Colon (tissue), 2 donors: ENCODE measurements at regions not wholly inside any gene's neighbourhood (a gene's known extent, or its start where the extent isn't known, plus 50 kb on each side); places are given as distances from the start of the nearest gene placed in this dataset.
"Not testable (repeated sequence)": the region's sequence is repeated elsewhere in the genome, so short reads cannot be mapped to it uniquely, and the experiment has no call there.

Source experiments
- FAIRE-seq: peaks from 2 replicates; lab custom pipeline; 2012; peaks lifted over from hg19 to GRCh38; lab: Jason Lieb, UNC
- donor health status: control.
- donor health status: control.

DNA sequence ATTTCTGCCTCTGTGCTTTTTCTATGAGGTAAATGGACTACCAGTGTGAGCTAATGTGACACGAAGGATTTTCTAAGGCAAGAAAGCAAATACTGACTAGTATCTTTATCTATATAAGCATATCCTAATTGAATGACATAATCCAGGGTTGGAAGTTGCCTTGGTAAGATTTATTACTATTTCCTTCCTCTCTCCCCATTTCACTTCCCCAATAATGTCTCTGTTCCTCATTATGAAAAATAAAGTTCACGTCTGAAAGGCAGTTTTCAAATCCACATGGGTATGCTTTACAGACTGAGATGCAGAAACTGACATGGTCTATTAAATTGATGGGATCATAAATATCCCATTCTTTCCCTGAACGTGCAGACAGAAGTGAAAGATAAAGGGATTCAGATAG, 86.0 kb downstream of the DTWD1 start:
- no peak for FAIRE-seq

DNA sequence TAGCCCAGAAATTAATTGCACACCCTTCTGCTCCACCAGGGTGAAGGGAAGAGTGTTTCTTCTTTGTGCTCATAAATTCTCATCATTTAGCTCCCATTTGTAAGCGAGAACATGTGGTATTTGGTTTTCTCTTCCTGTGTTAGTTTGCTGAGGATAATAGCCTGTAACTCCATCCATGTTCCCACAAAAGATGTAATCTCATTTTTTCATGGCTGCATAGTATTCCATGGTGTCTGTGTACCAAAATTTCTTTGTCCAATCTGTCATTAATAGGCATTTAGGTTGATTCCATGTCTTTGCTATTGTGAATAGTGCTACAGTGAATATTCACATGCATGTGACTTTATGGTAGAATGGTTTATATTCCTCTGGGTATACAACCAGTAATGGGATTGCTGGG, 86.8 kb downstream of the DTWD1 start:
- no peak for FAIRE-seq

DNA sequence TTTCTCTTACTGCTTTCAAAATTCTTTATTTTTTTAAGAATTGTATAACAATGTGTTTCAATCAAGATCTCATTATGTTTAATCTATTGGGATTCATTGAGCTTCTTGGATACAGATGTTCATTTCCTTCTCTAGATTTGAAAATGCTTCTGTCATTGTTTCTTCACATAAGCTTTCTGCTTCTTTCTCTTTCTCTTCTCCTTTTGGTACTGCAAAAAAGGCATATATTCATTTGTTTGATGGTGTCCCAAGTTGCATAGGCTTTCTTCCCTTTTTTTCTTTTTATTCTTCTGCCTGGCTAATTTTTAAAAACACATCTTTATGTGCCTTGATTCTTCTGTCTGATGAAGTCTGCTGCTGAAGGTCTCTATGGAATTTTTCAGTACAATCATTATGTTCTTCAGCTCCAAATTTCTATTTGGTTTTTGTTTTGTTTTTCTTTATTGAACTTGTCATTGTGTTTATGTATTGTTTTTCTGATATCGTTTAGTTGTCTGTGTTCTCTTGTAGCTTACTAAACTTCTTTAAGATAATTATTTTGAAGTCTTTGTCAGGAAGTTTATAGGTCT, 88.9 kb downstream of the DTWD1 start:
- no peak for FAIRE-seq

DNA sequence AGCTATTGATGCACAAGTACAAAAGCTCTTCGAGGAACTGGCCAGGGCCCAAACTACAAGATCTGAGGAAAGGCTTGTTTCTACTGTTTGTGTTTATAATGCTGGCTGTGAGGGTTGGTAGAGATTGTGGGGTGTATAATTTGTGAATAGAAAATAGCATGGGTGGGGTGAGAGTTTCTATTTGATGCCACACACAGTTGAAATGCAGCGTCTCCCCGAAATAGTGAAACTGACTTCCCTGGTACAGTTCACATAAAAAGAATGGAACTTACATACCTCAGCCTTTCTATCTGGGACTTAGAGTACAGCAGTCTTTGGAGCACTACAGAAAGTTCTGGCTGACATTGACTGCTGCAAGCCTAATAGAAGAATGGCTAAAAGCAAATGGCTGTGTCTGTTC, 91.3 kb downstream of the DTWD1 start:
- no peak for FAIRE-seq

DNA sequence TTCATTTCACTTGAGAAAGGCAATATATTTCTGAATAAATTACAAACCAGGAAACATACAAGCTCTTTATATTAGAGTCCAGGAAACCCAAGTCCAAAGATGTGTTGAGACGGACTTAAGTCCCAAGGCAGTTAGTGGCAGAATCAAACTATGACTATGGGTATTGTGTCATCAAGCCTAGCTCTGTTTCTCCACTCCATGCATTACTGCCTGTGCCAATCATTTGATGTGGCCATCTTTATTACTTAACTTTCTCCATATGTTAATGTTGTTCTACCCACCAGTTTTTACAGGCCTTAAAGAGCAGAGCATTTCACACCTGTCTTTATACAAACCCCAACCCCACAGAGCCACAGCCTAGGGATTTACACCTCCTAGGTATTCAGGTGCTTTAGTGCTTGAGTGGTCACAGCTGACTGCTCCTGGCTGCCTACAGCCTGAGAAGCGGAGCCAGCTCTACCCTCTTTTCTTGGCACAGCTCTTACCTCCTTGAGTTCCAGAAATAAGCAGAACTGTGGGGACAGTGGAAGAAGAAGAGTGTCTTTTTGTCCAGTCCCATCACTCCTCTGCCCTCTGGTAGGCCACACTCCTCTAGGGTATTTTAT, 92.1 kb downstream of the DTWD1 start:
- no peak for FAIRE-seq

DNA sequence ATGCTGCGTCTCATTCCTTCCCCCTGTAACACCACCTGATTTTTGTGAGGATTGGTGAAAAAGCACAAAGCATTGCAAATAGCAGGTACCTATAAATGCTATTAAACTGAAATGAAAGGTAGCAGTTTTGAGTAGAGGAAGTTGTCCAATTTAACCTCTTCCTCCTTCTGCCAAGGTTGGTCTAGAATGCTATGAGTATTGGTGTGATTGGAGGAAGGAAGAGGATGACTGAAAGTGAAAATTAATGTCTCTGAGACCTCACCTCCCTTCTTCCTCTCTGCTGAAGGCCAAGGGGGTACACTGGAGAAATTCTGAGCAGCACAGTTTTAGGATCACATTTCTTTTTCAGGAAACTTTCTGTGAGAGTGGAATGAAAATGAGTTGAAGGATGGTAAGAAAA, 94.4 kb downstream of the DTWD1 start:
- FAIRE-seq, result no peak

DNA sequence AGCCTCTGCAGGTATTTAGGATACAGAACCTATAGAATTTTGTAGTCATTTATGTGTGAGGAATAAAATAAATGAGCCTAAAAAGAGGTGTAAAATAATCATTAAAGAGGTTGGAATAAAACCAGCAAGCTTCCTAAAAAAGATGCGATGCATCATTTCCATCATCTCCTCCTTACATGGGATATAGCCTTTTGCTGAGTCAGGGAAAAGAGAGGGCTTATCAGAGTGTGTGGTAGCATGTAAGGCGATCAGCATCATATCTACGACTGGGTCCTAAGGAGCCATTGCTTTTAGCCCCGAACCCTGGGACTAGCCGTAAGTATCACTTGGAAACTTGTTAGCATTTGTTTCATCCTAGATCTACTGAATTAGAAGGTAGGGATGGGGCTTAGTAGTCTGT, 94.9 kb downstream of the DTWD1 start:
- FAIRE-seq, result no peak

DNA sequence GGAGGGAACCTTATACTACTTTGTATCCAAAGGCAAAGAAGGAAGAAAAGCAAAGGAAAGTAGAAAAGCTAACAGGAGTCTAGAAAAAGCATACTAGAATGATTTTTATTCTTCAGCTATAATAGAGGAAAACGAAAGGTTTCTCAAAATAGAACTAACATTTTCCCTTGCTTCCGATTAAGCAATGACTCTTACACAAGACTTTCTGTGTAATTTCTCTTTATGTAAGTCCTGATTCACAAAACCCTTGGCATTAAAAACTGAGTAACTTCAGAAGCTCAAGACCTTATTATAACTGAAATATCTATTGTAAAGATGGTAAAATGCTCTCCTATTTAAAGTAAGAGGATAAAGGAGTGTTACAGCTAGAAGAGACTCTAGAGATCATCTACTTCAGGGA, 97.4 kb downstream of the DTWD1 start:
- FAIRE-seq, result no peak

DNA sequence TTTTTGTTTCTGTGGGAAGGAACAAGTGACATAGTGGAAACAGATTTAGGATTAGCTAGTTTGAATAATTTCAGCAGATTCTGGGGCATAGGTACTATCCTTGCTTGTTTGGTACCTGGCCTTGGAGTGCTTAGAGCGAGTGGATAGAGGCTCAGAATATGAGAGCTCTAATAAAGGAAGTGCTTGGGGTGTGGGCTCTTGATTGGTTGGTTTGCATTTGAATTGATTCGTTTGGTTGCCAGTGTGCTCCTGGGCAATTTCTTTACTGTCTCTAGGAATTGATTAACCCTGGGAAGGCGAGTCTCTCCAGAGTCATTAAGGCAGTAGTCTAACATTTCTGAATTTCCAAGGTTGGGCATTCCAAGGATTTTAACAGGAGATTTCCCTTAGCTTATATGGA, 98.0 kb downstream of the DTWD1 start:
- FAIRE-seq, result no peak

DNA sequence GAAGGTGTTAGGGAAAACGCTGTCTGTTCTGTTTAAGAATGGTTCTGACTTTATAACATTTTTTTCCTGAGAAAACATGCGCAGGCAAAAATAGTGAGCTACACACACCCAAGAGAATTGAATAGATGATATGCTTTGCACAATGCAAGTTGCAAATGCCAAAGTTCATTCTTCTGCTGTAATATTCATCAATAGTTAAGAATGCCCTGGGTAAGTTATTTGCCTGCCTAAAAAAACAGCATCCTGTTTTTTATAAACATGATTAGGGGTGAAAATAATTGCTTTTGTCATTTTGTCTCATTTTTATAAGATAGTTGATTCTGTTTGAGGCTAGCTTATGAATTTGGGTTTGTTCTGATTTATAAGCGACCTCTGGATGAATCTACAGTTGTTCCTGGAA, 99.4 kb downstream of the DTWD1 start:
- FAIRE-seq, result no peak

DNA sequence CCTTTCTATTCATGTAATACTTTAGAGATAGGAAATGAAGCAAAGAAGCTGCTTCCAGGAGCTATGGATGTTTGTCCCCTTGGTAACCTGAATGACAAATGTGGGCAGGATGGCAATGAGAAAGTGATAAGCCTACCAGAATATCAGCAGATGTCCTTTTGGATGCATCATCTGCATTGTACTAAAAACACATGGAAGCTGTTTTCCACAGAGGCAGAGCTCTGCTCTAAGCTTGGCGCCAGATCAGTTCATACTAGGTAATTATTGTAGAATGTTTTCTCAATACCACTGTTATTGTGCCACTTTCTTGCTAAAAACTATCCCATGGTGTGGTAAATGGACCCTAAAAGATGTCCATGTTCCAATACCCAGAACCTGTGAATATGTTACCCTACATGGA, 100.2 kb downstream of the DTWD1 start:
- FAIRE-seq, result no peak

DNA sequence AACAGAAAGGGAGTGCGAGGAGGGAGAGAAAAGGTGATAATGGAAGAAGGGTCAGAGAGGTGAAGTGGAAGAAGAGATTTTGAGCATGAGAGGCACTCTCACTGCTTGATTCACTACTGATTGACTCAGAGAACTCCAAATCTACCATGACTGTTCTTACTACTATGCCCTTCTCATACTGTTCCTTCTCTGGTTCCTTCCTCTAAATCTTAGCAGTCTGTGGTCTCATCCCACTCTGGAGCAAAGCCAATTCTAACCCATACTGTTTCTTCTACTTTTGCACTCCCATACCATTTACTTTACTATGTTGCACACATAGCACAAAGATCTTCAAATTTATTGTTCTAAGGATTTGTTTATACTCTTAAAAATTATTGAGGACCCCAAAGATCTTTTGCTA, 100.8 kb downstream of the DTWD1 start:
- FAIRE-seq, result no peak

DNA sequence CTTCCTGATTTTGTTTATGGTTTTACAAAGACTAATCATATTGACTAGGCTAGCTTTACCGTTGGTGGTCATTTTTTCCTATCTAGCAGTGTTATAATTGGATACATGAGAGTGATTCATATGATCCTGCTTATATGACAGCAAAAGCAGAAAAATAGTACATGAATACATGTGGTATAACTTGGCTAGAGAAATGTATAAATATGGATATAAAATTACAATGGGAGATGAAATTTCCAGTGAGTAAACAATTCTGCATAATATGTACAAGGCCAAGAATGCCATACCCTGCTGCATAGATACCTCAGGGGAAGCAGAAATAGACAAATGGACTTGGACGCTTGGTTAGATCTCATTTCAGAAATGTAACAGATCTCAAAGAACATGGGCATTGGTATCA, 103.1 kb downstream of the DTWD1 start:
- no peak for FAIRE-seq

DNA sequence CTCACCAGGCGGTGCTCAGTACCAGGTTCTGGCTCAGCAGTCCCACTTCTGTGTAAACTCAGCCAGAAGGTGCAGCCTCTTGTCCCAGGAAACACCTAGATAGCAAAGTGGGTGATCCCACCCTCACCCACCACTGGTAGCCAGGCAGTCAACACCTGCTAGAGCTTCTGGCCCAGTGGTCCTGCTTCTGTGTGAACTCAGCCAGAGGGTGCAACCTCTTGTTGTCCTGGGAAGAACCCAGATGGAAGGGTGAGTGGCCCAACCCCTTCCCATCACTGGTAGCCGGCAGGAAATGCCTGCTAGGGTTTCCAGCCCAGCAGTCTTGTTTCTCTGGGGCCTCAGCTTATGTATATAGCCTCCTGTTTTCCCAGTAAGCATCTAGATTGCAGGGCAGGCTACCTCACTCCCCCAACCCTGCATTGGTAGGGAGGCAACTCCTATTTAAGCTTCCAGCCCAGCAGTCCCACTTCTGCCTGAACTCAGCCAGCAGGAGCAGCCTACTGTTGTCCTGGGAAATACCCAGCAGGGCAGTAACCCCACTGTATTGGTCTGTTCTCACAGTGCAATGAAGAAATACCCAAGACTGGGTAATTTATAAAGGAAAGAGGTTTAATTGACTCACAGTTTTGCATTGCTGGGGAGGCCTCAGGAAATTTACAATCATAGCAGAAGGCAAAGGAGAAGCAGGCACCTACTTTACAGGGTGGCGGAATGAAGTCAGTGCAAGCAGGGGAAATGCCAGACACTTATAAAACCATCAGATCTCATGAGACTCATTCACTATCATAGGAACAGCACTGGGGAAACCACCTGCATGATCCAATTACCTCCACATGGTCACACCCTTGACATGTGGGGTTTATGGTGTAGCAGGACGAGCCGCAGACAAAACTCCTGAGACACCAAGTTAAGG, 110.6 kb downstream of the DTWD1 start:
- FAIRE-seq, result no peak

DNA sequence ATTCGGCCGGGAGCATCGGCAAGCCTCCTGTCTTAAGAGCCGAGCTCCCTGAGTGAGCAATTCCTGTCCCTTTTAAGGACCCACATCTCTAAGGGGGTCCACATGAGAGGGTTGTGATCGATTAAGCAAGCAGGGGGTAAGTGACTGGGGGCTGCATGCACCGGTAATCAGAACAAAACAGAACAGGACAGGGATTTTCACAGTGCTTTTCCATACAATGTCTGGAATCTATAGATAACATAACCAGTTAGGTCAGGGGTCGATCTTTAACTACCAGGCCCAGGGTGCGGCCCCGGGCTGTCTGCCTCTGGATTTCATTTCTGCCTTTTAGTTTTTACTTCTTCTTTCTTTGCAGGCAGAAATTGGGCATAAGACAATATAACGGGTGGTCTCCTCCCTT, 111.3 kb downstream of the DTWD1 start:
- not testable (repeated sequence) for FAIRE-seq

DNA sequence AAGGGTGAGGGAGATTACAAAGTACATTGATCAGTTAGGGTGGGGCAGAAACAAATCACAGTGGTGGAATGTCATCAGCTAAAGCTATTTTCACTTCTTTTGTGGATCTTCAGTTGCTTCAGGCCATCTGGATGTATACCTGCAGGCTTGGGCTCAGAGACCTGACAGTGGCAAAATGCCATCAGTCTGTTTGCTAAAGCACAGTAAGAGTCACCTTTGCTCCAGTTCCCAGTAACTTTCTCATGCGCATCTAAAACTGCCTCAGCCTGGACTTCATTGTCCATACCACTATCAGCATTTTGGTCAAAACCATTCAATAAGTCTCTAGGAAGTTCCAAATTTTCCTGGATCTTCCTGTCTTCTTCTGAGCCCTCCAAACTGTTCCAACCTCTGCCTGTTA, 113.2 kb downstream of the DTWD1 start:
- FAIRE-seq, result not testable (repeated sequence)

DNA sequence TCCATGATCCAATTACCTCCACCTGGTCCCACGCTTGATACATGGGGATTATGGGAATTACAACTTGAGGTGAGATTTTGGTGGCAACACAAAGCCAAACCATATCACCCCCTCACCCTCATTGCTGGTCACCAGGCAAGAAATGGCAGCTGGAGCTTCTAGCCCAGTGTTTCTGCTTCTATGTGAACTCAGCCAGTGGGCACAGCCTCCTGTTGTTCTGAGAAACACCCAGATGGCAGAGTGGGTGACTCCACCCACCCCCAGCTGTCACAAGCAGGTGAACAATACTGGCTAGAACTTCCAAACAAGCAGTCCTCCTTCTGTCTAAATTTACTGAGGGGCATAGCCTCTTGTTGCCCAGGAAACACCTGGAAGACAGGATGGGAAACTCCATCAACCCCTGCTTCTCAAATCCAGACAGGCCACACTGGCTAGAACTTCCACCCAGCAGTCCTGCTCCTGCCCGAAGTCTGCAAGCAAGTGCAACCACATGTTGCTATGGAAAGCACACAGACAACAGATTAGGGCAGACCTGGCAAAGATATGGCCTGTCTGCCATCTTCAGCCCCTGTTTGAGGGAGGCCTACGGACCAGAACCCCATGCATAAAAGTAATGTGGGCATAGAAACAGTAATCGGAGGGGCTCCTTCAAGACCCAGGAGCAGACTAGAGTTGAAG, 114.1 kb downstream of the DTWD1 start:
- no peak for FAIRE-seq

DNA sequence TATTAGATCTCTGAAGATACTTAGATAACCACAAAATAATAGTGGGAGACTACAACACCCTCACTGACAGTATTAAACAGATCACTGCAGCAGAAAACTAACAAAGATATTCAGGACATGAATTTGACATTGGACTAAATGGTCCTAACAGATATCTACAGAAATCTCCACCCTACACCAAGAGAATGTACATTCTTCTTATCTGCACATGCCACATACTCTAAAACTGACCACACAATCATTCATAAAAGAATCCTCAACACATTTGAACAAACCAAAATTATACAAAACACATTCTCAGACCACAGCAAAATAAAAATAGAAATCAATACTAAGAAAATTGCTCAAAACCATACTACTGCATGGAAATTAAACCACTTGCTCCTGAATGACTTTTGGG, 116.3 kb downstream of the DTWD1 start:
- FAIRE-seq, result peak; percentile 5

DNA sequence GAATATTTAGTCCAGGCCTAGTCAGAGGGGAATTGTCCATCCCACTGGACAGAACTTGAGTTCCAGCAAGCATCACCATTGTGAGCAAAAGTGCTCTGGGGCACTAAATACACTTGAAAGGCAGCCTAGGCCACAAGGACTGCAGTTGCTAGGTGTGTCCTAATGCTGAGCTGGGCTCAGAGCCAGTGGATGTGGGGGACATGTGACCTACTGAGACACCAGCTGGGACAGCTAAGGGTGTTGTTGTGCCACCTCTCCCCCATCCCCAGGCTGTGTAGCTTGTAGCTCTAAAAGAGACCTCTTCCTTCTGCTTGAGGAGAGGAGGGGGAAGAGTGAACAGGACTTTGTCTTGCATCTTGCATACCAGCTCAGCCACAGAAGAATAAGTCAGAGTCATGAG, 120.9 kb downstream of the DTWD1 start:
- no peak for FAIRE-seq

DNA sequence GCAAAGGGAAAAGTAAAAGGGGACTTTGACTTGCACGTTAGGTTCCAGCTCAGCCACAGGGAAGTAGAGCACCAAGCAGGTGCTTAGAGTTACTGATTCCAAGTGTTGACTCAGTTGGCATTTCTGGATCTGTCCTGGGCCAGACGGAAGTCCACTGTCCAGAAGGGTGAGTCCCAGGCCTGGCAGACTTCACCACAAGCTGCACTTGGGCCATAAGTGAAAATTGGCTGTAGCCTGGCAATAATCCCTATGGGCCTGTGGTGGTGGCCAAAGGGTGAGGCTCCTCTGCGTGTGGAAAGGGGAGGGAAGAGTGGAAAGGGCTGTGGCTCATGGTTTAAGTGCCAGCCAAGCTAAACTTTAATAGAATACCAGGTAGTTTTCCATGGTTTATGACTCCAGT, 121.5 kb downstream of the DTWD1 start:
- no peak for FAIRE-seq

DNA sequence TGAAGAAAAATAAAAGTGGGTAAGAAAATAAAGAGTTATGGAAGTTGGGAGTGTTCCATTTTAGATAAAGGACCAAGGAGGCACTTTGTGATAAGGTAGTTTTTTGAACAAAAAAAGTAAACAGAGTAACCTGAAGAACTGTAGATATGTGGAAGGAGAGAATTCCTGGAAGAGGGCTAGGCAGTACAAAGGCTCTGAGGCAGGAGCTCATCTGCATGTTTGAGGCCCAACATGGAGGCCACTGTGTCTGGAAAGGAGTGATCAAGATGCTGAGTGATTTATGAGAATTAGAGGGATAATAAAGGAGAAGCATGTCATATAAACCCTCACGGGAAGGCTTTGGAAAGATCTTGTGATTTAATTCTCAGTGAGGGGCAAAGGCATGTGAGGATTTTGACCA, 126.5 kb downstream of the DTWD1 start:
- FAIRE-seq, result no peak

DNA sequence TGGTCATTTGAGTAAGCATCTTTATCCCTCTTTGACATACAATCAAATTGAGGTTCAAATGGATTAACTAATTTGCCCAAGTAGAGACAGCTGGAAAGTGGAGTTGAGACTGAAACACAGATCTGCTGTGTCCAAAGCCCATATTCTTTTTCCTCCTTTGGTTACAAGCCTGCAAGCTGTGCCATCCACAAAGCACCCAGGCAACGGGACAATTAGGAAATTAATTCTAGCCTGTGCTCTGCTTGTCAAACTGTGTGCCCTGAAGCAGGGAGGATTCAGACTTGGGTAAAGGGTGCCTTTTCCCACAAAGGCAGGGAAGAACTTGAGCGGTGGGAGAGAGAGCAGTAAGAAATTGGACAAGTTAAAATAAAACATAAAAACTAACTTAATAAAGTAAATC, 127.9 kb downstream of the DTWD1 start:
- FAIRE-seq, result no peak

DNA sequence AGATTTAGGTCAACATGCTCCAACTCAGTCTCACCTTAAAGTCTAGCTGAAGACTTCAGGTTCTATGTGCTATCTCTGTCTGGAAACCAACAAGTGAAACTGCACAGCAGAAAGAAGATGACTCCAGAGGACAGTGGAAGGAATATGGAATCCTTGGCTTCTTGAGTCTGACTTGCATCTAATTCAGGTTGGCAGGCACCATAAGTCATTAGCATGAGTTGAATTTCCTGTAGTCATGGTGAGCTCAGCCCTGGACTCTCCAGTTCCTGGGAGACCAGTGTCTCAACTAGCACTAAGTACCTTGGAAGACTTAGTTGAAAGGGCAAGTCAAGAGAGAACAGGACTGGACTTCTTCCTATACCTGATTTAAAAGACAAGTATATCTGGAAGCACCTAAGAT, 129.7 kb downstream of the DTWD1 start:
- no peak for FAIRE-seq
